ENCODE measurements at regions not wholly inside any gene's neighbourhood (a gene's known extent, or its start where the extent isn't known, plus 50 kb on each side); places are given as distances from the start of the nearest gene placed in this dataset.

DNA sequence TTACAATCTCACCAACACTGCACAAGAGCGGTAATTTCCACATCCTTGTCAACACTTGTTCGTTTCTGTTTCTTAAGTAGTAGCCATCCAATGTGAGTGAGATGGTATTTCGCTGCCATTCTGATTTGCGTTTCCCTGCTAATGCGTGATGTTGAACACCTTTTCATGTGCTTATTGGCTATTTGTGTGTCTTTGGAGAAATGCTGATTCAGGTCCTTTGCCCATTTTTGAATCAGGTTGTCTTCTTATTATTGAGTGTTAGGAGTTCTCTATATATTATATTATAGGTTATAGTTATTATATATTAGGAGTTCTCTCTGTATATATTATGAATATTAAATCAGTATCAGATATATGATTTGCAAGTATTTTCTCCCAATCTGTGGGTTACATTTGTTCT lies 59.9 kb upstream of the IRX4 start:
- H3K4me1 ChIP-seq (ENCODE audit: control insufficient read depth, insufficient read depth, low read length, poor library complexity, severe bottlenecking) = no peaks in the 10 kb centered on the region
- H3K27ac ChIP-seq (ENCODE audit: low read depth, low read length, severe bottlenecking) = no peak overlapping the region
- no peak overlapping the region for H3K4me3 ChIP-seq (ENCODE audit: extremely low read depth, insufficient read depth, low read length, poor library complexity, severe bottlenecking)
- no peaks in the 10 kb centered on the region for H3K36me3 ChIP-seq (ENCODE audit: control insufficient read depth, insufficient read depth, low read length)
- H3K9me3 ChIP-seq (ENCODE audit: control insufficient read depth, low read length) = no peaks in the 10 kb centered on the region
- WGBS, 2 experiments (ENCODE audit: insufficient coverage in 2 of 2) = 90 to 95% methylated on average over 2 to 4 of the region's 5 CpGs

DNA sequence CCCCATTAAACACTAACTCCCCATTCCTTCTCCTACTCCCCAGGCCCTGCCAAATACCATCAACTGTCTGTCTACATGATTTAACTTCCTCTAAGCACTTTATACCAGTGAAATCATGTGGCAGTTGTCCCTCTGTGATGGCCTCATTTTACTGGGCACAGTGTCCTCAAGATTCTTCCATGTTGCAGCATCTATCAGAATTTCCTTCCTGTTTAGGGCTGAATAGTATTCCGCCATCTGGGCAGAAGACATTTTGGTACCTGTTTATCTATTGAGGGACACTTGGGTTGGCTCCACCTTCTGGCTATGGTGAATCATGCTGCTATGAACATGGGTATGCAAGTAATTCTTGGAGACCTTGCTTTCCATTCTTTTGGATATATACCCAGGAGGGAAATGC lies 59.4 kb upstream of the IRX4 start:
- H3K4me1 ChIP-seq (ENCODE audit: control insufficient read depth, insufficient read depth, low read length, poor library complexity, severe bottlenecking) = no peaks in the 10 kb centered on the region
- WGBS, 2 experiments (ENCODE audit: insufficient coverage in 2 of 2) = 100% methylated on average over 1 of the region's 1 CpG
- H3K9me3 ChIP-seq (ENCODE audit: control insufficient read depth, low read length) = no peaks in the 10 kb centered on the region
- no peak overlapping the region for H3K4me3 ChIP-seq (ENCODE audit: extremely low read depth, insufficient read depth, low read length, poor library complexity, severe bottlenecking)
- no peaks in the 10 kb centered on the region for H3K36me3 ChIP-seq (ENCODE audit: control insufficient read depth, insufficient read depth, low read length)
- no peak overlapping the region for H3K27ac ChIP-seq (ENCODE audit: low read depth, low read length, severe bottlenecking)

DNA sequence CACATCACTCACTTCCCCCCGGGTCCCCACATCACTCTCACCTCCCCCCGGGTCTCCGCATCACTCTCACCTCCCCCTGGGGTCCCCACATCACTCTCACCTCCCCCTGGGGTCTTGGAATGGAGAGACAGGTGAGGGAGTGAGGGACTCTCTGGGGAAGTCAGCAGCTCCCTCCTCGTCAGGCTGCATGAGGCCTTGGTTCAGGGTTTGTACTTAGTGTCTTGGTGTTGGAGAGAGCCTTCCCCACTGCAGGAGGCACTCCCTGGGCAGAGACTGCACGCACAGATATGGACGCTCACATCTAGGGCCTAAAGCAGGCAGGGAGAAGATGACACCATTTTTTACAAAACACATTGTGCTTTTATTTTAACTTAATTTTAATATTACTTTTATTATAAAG lies 56.5 kb upstream of the IRX4 start:
- WGBS, 2 experiments (ENCODE audit: insufficient coverage in 2 of 2) = 100% methylated on average over 1 of the region's 6 CpGs; no CpG with 5 or more reads in 1 of the 2 experiments
- Histone ChIP-seq H3K4me1 (ENCODE audit: control insufficient read depth, insufficient read depth, low read length, poor library complexity, severe bottlenecking) (no peaks in the 10 kb centered on the region), H3K9me3 (ENCODE audit: control insufficient read depth, low read length) (no peaks in the 10 kb centered on the region), H3K4me3 (ENCODE audit: extremely low read depth, insufficient read depth, low read length, poor library complexity, severe bottlenecking) (no peak overlapping the region), H3K27ac (ENCODE audit: low read depth, low read length, severe bottlenecking) (no peak overlapping the region), H3K36me3 (ENCODE audit: control insufficient read depth, insufficient read depth, low read length) (no peaks in the 10 kb centered on the region)

DNA sequence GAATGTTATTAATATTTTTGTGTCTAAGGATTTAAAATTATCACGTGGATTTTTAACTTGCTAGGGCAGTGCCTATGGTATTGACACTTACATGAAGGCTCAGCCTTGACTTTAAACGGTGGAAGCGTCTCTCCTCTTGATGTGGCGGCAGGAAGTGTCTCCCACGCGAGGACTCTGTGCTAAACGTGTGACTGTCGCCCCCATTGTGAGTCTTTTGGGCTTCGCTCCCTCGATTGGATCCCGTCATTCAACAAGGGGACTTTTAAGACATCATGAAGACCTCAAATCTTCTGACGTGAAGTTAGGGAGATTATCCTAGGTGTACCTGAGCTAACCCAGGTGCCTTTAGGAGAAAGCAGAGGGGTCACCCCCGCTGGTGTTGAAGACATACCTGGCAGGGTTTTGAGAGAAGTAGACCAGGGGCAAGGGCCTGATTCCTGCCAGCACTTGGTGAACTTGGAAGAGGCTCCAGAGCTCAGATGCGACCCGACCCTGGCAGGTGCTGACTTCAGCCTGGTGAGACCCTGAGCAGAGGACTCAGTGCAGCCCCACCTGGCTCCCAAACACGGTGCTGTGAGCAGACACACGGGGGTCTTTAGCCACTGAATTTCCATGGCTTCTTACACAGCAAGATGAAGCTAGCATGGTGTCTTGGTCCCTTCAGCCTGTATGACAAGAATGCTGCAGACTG lies 55.7 kb upstream of the IRX4 start:
- Histone ChIP-seq H3K9me3 (ENCODE audit: control insufficient read depth, low read length) (no peaks in the 10 kb centered on the region), H3K27ac (ENCODE audit: low read depth, low read length, severe bottlenecking) (no peak overlapping the region), H3K4me1 (ENCODE audit: control insufficient read depth, insufficient read depth, low read length, poor library complexity, severe bottlenecking) (no peaks in the 10 kb centered on the region), H3K36me3 (ENCODE audit: control insufficient read depth, insufficient read depth, low read length) (no peaks in the 10 kb centered on the region), H3K4me3 (ENCODE audit: extremely low read depth, insufficient read depth, low read length, poor library complexity, severe bottlenecking) (no peak overlapping the region)
- 89 to 93% methylated on average over 15 to 17 of the region's 17 CpGs for WGBS, 2 experiments (ENCODE audit: insufficient coverage in 2 of 2)

DNA sequence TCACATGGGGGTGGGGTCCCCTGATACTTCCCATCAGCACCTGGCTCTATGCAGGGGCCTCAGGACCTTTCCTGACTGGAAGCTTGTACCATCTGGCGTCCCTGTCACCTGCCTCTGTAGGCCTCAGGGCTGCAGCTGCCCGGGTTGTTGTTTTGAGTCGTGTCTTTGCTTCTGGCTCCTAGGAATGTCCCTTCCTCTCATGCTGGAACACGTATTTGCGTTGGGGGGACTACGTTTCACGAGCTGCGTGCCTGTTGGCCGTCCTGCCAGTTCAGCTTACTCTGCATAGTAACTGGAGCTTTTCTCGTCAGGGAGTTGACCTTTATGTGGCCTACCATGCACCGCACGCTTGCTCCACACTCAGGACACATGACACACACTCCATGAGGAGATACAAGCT lies 54.9 kb upstream of the IRX4 start:
- Histone ChIP-seq H3K9me3 (ENCODE audit: control insufficient read depth, low read length) (no peaks in the 10 kb centered on the region), H3K4me3 (ENCODE audit: extremely low read depth, insufficient read depth, low read length, poor library complexity, severe bottlenecking) (no peak overlapping the region), H3K27ac (ENCODE audit: low read depth, low read length, severe bottlenecking) (no peak overlapping the region), H3K4me1 (ENCODE audit: control insufficient read depth, insufficient read depth, low read length, poor library complexity, severe bottlenecking) (no peaks in the 10 kb centered on the region), H3K36me3 (ENCODE audit: control insufficient read depth, insufficient read depth, low read length) (no peaks in the 10 kb centered on the region)
- WGBS, 2 experiments (ENCODE audit: insufficient coverage in 2 of 2) = 70 to 85% methylated on average over 9 to 10 of the region's 12 CpGs

DNA sequence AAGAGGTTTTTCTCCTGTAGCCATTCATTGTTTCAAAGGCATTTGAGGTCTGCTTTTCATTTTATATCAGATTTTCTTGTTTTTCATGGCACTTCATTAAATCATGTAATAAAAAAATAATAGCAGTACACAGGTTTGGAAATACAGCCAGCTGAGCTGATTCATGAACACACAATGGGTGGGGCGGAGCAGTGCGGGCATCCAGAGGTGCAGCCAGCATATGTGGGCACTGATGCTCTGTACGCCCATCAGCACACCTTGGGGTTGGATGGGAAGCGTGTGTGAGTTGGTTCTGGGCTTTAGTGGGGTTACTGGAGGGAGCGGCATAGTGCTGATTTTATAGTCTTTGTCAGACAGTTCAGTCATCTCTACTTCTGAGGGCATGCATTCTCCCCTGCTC lies 54.2 kb upstream of the IRX4 start:
- H3K9me3 ChIP-seq (ENCODE audit: control insufficient read depth, low read length) = no peaks in the 10 kb centered on the region
- WGBS, 2 experiments (ENCODE audit: insufficient coverage in 2 of 2) = 91 to 92% methylated on average over 2 to 4 of the region's 5 CpGs
- H3K4me1 ChIP-seq (ENCODE audit: control insufficient read depth, insufficient read depth, low read length, poor library complexity, severe bottlenecking) = no peaks in the 10 kb centered on the region
- H3K4me3 ChIP-seq (ENCODE audit: extremely low read depth, insufficient read depth, low read length, poor library complexity, severe bottlenecking) = no peak overlapping the region
- no peak overlapping the region for H3K27ac ChIP-seq (ENCODE audit: low read depth, low read length, severe bottlenecking)
- H3K36me3 ChIP-seq (ENCODE audit: control insufficient read depth, insufficient read depth, low read length) = no peaks in the 10 kb centered on the region

DNA sequence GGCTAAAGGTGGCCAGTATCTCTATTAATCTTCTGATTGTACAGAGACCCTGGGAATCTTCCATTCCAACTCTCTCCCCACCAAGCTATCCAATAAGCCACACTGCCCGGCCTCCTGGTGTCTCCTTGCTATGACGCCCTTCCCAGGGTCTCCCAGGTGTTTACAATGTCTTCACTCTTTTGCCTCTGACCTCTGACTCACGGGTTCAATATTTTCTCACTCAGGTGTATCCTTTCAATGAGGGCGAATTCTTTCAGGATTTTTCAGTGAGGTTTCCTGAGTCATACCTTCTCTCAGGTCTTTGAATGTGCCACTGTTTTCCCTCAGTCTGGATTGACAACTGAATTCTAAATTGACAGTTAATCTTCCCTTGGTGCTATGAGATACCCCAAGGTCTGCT lies 53.7 kb upstream of the IRX4 start:
- H3K4me3 ChIP-seq (ENCODE audit: extremely low read depth, insufficient read depth, low read length, poor library complexity, severe bottlenecking) = no peak overlapping the region
- no peak overlapping the region for H3K27ac ChIP-seq (ENCODE audit: low read depth, low read length, severe bottlenecking)
- WGBS, 2 experiments (ENCODE audit: insufficient coverage in 2 of 2) = 77 to 83% methylated on average over 4 of the region's 4 CpGs
- no peaks in the 10 kb centered on the region for H3K4me1 ChIP-seq (ENCODE audit: control insufficient read depth, insufficient read depth, low read length, poor library complexity, severe bottlenecking)
- H3K36me3 ChIP-seq (ENCODE audit: control insufficient read depth, insufficient read depth, low read length) = no peaks in the 10 kb centered on the region
- no peaks in the 10 kb centered on the region for H3K9me3 ChIP-seq (ENCODE audit: control insufficient read depth, low read length)

DNA sequence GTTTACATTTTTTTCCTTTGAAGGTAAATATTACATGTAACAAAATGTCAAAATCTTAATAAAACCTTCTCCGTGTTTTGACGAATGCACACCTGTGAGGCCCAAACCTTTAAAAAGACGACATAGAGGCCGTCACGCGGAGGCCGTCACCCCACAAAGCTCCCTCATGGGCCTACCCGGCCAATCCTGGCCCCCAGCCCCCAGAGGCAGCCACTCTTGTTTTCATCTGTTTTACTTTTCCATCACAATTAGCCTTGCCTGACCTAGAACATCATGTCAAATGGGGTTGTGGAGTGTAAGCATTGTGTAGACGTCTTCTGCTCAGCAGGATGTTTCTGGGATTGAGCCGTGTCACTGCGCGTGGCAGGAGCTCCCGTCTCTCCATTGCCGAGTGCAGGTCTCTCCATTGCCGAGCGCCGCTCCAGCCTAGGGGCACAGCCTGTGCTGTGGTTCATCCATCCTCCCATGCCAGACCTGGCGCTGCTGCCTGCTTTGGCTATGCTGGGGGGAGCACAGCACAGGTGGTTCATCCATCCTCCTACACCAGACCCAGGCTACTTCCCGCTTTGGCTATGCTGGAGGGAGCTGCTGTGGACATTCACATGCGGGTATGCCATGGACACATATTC lies 52.2 kb upstream of the IRX4 start:
- Histone ChIP-seq H3K4me3 (ENCODE audit: extremely low read depth, insufficient read depth, low read length, poor library complexity, severe bottlenecking) (no peak overlapping the region), H3K27ac (ENCODE audit: low read depth, low read length, severe bottlenecking) (no peak overlapping the region), H3K4me1 (ENCODE audit: control insufficient read depth, insufficient read depth, low read length, poor library complexity, severe bottlenecking) (no peaks in the 10 kb centered on the region), H3K9me3 (ENCODE audit: control insufficient read depth, low read length) (no peaks in the 10 kb centered on the region), H3K36me3 (ENCODE audit: control insufficient read depth, insufficient read depth, low read length) (no peaks in the 10 kb centered on the region)
- WGBS, 2 experiments (ENCODE audit: insufficient coverage in 2 of 2) = 78 to 89% methylated on average over 18 to 19 of the region's 20 CpGs

DNA sequence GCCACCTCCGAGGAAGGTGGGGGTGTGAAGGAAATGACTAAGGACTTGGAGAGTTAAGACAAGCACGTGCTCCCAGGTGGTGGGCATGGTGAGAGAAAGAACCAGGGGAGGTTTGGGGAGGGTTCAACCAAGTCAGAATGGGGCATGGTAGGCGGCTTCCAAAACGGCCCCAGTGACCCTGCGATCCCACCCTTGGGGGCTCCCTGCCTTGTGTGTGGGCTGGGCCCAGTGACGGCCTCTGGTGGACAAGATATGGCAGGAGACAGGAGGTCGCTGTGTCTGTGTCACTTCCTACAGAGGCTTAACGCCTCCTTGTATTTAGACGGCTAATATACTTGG lies 51.3 kb upstream of the IRX4 start:
- no peaks in the 10 kb centered on the region for H3K9me3 ChIP-seq (ENCODE audit: control insufficient read depth, low read length)
- WGBS, 2 experiments (ENCODE audit: insufficient coverage in 2 of 2) = 78 to 89% methylated on average over 7 to 9 of the region's 9 CpGs
- no peak overlapping the region for H3K27ac ChIP-seq (ENCODE audit: low read depth, low read length, severe bottlenecking)
- H3K4me1 ChIP-seq (ENCODE audit: control insufficient read depth, insufficient read depth, low read length, poor library complexity, severe bottlenecking) = no peaks in the 10 kb centered on the region
- H3K36me3 ChIP-seq (ENCODE audit: control insufficient read depth, insufficient read depth, low read length) = no peaks in the 10 kb centered on the region
- no peak overlapping the region for H3K4me3 ChIP-seq (ENCODE audit: extremely low read depth, insufficient read depth, low read length, poor library complexity, severe bottlenecking)

DNA sequence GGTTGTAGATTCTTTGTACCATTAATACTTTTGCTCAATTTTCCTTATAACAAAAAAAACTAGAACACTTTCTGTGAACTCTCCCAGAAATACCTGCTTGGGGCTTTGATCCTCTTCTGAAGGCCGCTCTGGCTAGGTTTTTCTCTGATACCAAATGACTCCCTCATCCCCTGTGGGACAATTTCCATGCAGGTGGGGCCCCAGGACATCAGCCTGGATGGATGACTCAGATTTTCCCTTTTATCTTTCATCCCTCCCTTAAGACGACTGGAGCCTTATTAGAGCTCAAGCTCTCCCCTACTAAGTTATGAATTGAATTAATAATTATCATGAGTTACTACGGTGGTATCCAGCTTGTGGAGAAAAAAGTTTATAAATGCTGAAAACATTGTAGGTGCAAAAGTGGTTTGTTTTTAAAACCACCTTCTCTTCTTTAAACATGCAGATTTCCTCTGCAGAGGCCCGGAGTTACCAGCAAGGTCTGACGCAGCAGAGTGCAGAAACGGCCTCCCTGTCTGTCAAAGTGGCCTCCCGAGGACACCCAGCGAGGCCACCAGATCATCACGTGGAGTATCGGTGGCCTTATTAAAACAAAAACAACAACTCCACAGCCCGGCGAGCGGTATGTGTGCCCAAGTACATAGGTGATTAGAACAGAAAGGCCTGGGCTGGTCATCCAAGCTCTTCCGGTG lies 50.8 kb upstream of the IRX4 start:
- WGBS, 2 experiments (ENCODE audit: insufficient coverage in 2 of 2) = 85% methylated on average over 4 to 11 of the region's 14 CpGs
- H3K9me3 ChIP-seq (ENCODE audit: control insufficient read depth, low read length) = no peaks in the 10 kb centered on the region
- H3K4me3 ChIP-seq (ENCODE audit: extremely low read depth, insufficient read depth, low read length, poor library complexity, severe bottlenecking) = no peak overlapping the region

More for the DNA sequence above, 50.8 kb upstream of the IRX4 start:
- Histone ChIP-seq H3K27ac (ENCODE audit: low read depth, low read length, severe bottlenecking) (no peak overlapping the region), H3K36me3 (ENCODE audit: control insufficient read depth, insufficient read depth, low read length) (no peaks in the 10 kb centered on the region), H3K4me1 (ENCODE audit: control insufficient read depth, insufficient read depth, low read length, poor library complexity, severe bottlenecking) (no peaks in the 10 kb centered on the region)
